Smooth muscle cell (in vitro differentiated cells): ENCODE measurements at regions not wholly inside any gene's neighbourhood (a gene's known extent, or its start where the extent isn't known, plus 50 kb on each side); places are given as distances from the start of the nearest gene placed in this dataset.

Source experiments
- DNase-seq: peaks from one replicate; lab custom pipeline; 2025; ENCODE audit not compliant: unreplicated experiment; lab: John Stamatoyannopoulos, UW
- H2AFZ ChIP-seq: fragments of 200-600 bp; sonication (generic); 2 replicates; pipeline ENCODE4 v1.6.0; 2016; ENCODE audit warnings: antibody characterized with exemption, low read depth, mild to moderate bottlenecking
- H3F3A ChIP-seq: fragments of 200-600 bp; sonication (generic); 2 replicates; pipeline ENCODE4 v1.6.0; 2017; ENCODE audit warnings: antibody characterized with exemption, low read depth
- H3K27ac ChIP-seq: fragments of 200-600 bp; sonication (generic); 2 replicates; pipeline ENCODE4 v1.5.1; 2016; ENCODE audit warnings: low read depth, mild to moderate bottlenecking
- H3K27me3 ChIP-seq: fragments of 200-600 bp; sonication (generic); 2 replicates; pipeline ENCODE4 v1.6.1; 2016; ENCODE audit warnings: low read depth, mild to moderate bottlenecking
- H3K36me3 ChIP-seq: fragments of 200-600 bp; sonication (generic); 2 replicates; pipeline ENCODE4 v1.5.1; 2016; ENCODE audit warnings: low read depth
- H3K4me1 ChIP-seq: fragments of 200-600 bp; sonication (generic); 2 replicates; pipeline ENCODE4 v1.5.1; 2016; ENCODE audit warnings: low read depth
- H3K4me2 ChIP-seq: fragments of 200-600 bp; sonication (generic); 2 replicates; pipeline ENCODE4 v1.6.0; 2016; ENCODE audit warnings: mild to moderate bottlenecking
- H3K4me3 ChIP-seq: fragments of 200-600 bp; sonication (generic); 2 replicates; pipeline ENCODE4 v1.5.1; 2016; ENCODE audit warnings: mild to moderate bottlenecking
- H3K79me2 ChIP-seq: fragments of 200-600 bp; sonication (generic); 2 replicates; pipeline ENCODE4 v1.6.0; 2016; ENCODE audit warnings: low read depth, mild to moderate bottlenecking
- H3K9ac ChIP-seq: fragments of 200-600 bp; sonication (generic); 2 replicates; pipeline ENCODE4 v1.6.0; 2016; ENCODE audit warnings: low read depth
- H3K9me3 ChIP-seq: fragments of 200-600 bp; sonication (generic); replicated peaks from 2 replicates; pipeline ENCODE4 v1.5.1; 2016; ENCODE audit warnings: low read depth
- H4K20me1 ChIP-seq: fragments of 200-600 bp; sonication (generic); 2 replicates; pipeline ENCODE4 v1.6.0; 2016; ENCODE audit warnings: low read depth
- CTCF ChIP-seq: fragments of 200-600 bp; sonication (generic); IDR thresholded peaks from 2 replicates; pipeline ENCODE4 v1.5.1; 2017; ENCODE audit warnings: borderline replicate concordance, mild to moderate bottlenecking, antibody characterized with exemption; ENCODE audit not compliant: insufficient read depth, poor library complexity, severe bottlenecking
- WGBS: methylation state at CpG from one replicate; pipeline ENCODE4 v1.1.7; 2016; ENCODE audit warnings: low lambda C conversion rate; 5-methylcytosine and 5-hydroxymethylcytosine counted together

GRCh38 chr3:110859336-110859735 lies 212.3 kb upstream of the NECTIN3 start:
- Histone ChIP-seq H3K36me3 (no peaks in the 10 kb centered on the region), H3K4me3 (no peak overlapping the region), H3K27ac (no peak overlapping the region), H3K9ac (no peak overlapping the region), H3K79me2 (no peaks in the 10 kb centered on the region), H3K4me1 (no peaks in the 10 kb centered on the region), H3K9me3 (no peaks in the 10 kb centered on the region), H2AFZ (no peak overlapping the region), H3K27me3 (no peaks in the 10 kb centered on the region), H3K4me2 (no peak overlapping the region), H4K20me1 (peaks cover 96% of the 10 kb centered on the region), H3F3A (peaks cover 13% of the 10 kb centered on the region)
- WGBS = 96% methylated on average over 5 of the region's 5 CpGs
- no peak for DNase-seq
- TF ChIP-seq CTCF = no peak

- H3K4me2 ChIP-seq = no peak overlapping the region
- no peak for DNase-seq
- no peaks in the 10 kb centered on the region for H3K9me3 ChIP-seq
- 72% methylated on average over 4 of the region's 4 CpGs for WGBS
- no peaks in the 10 kb centered on the region for H3K79me2 ChIP-seq
- H4K20me1 ChIP-seq = peaks cover 96% of the 10 kb centered on the region
- H3K27me3 ChIP-seq = no peaks in the 10 kb centered on the region
- no peaks in the 10 kb centered on the region for H3K36me3 ChIP-seq
- H2AFZ ChIP-seq = no peak overlapping the region
- peaks cover 13% of the 10 kb centered on the region for H3F3A ChIP-seq
- no peaks in the 10 kb centered on the region for H3K4me1 ChIP-seq
- no peak for TF ChIP-seq CTCF
- no peak overlapping the region for H3K9ac ChIP-seq
- H3K4me3 ChIP-seq = no peak overlapping the region
- no peak overlapping the region for H3K27ac ChIP-seq
Observed at GRCh38 chr3:110859993-110860392, 211.6 kb upstream of the NECTIN3 start.

GRCh38 chr3:110865934-110866333 lies 205.7 kb upstream of the NECTIN3 start:
- no peaks in the 10 kb centered on the region for H3K27me3 ChIP-seq
- no peak overlapping the region for H3K27ac ChIP-seq
- no peaks in the 10 kb centered on the region for H3K4me1 ChIP-seq
- H3K4me2 ChIP-seq = no peak overlapping the region
- H3K36me3 ChIP-seq = no peaks in the 10 kb centered on the region
- H3F3A ChIP-seq = peaks cover 5% of the 10 kb centered on the region
- no peak overlapping the region for H3K9ac ChIP-seq
- H3K9me3 ChIP-seq = no peaks in the 10 kb centered on the region
- no peak overlapping the region for H3K4me3 ChIP-seq
- H3K79me2 ChIP-seq = no peaks in the 10 kb centered on the region
- TF ChIP-seq CTCF = no peak
- no peak for DNase-seq
- H4K20me1 ChIP-seq = peaks cover 91% of the 10 kb centered on the region
- 95% methylated on average over 4 of the region's 4 CpGs for whole genome bisulfite sequencing
- no peak overlapping the region for H2AFZ ChIP-seq

DNA sequence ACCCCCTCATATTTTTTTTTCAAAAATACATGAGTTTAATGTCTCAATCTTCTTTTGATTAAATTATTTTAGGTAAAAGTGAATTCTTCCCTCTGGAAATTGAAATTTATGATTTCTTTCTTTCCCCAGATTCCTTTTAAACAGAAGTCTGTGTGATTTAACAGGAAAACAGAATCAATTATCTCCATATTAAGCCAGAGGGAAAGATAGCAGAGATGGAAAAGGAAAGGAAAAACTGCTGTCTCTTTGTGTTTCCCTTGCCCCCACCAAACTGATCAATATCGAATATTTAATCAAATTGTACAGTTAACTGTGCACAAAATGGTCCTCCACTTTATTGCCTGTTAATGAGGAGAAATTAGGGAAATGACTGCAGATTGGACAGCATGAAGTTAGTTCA lies 203.5 kb upstream of the NECTIN3 start:
- Histone ChIP-seq H3F3A (peaks cover 5% of the 10 kb centered on the region), H3K36me3 (no peaks in the 10 kb centered on the region), H3K4me2 (no peak overlapping the region), H3K27ac (peak overlapping the region; percentile 9), H3K79me2 (no peaks in the 10 kb centered on the region), H2AFZ (no peak overlapping the region), H3K9ac (no peak overlapping the region), H3K27me3 (no peaks in the 10 kb centered on the region), H4K20me1 (peaks cover 92% of the 10 kb centered on the region), H3K9me3 (no peaks in the 10 kb centered on the region), H3K4me1 (no peaks in the 10 kb centered on the region), H3K4me3 (no peak overlapping the region)
- TF ChIP-seq CTCF = no peak
- DNase-seq = no peak
- 86% methylated on average over 1 of the region's 1 CpG for WGBS
